DND-41 (cell line): ENCODE measurements at regions not wholly inside any gene's neighbourhood (a gene's known extent, or its start where the extent isn't known, plus 50 kb on each side); places are given as distances from the start of the nearest gene placed in this dataset.

Experiments used
- CTCF ChIP-seq: IDR thresholded peaks from 2 replicates; pipeline ENCODE4 v1.5.1; 2012; ENCODE audit warnings: borderline replicate concordance, low read length, moderate library complexity, mild to moderate bottlenecking; ENCODE audit not compliant: poor library complexity, severe bottlenecking; ENCODE audit errors: extremely low read depth
- EZH2 ChIP-seq: IDR thresholded peaks from 3 replicates; pipeline ENCODE4 v1.6.1; 2012; ENCODE audit warnings: borderline replicate concordance, low read depth, mild to moderate bottlenecking, moderate library complexity, low read length, inconsistent platforms; ENCODE audit not compliant: severe bottlenecking

- TF ChIP-seq CTCF (no peak), EZH2 (no peak)
These were observed 336.5 kb upstream of the CDH5 start for GRCh38 chr16:66030036-66030435.
